ENCODE measurements at regions not wholly inside any gene's neighbourhood (a gene's known extent, or its start where the extent isn't known, plus 50 kb on each side); places are given as distances from the start of the nearest gene placed in this dataset.

- in situ Hi-C loops (cut with MboI; ENCODE audit: low sequenced_read_pairs, unreplicated experiment): no loop called here
Measured at GRCh38 chr17:53270936-53271335, 551.8 kb upstream of the KIF2B start.

GRCh38 chr17:53264730-53265129 is 558.0 kb upstream of the KIF2B start:
- TF ChIP-seq CTCF (IDR thresholded peaks at IDR 0.05; ENCODE audit: borderline replicate concordance, control extremely low read depth, extremely low read depth, insufficient read depth, missing control alignments): no peak

More at GRCh38 chr17:53270936-53271335, 551.8 kb upstream of the KIF2B start:
- no peak for TF ChIP-seq CTCF (IDR thresholded peaks at IDR 0.05; ENCODE audit: borderline replicate concordance, control extremely low read depth, extremely low read depth, insufficient read depth, missing control alignments)
- DNase-seq (ENCODE audit: low spot score): no peak

GRCh38 chr17:53253956-53254597 is 568.6 kb upstream of the KIF2B start:
- no peak for DNase-seq (ENCODE audit: low spot score)
- in situ Hi-C loops (cut with MboI; ENCODE audit: low sequenced_read_pairs, unreplicated experiment): no loop called here
- TF ChIP-seq CTCF (IDR thresholded peaks at IDR 0.05; ENCODE audit: borderline replicate concordance, control extremely low read depth, extremely low read depth, insufficient read depth, missing control alignments): no peak

More at GRCh38 chr17:53264730-53265129, 558.0 kb upstream of the KIF2B start:
- no peak for DNase-seq (ENCODE audit: low spot score)
- in situ Hi-C loops (cut with MboI; ENCODE audit: low sequenced_read_pairs, unreplicated experiment): no loop called here

GRCh38 chr17:53249036-53249435 is 573.7 kb upstream of the KIF2B start:
- in situ Hi-C loops (cut with MboI; ENCODE audit: low sequenced_read_pairs, unreplicated experiment): no loop called here
- no peak for DNase-seq (ENCODE audit: low spot score)
- TF ChIP-seq CTCF (IDR thresholded peaks at IDR 0.05; ENCODE audit: borderline replicate concordance, control extremely low read depth, extremely low read depth, insufficient read depth, missing control alignments): no peak

GRCh38 chr17:53234138-53234537 is 588.6 kb upstream of the KIF2B start:
- no peak for DNase-seq (ENCODE audit: low spot score)
- TF ChIP-seq CTCF (IDR thresholded peaks at IDR 0.05; ENCODE audit: borderline replicate concordance, control extremely low read depth, extremely low read depth, insufficient read depth, missing control alignments): no peak
- in situ Hi-C loops (cut with MboI; ENCODE audit: low sequenced_read_pairs, unreplicated experiment): no loop called here

GRCh38 chr17:53227514-53227913 is 595.2 kb upstream of the KIF2B start:
- in situ Hi-C loops (cut with MboI; ENCODE audit: low sequenced_read_pairs, unreplicated experiment): no loop called here
- no peak for DNase-seq (ENCODE audit: low spot score)
- TF ChIP-seq CTCF (IDR thresholded peaks at IDR 0.05; ENCODE audit: borderline replicate concordance, control extremely low read depth, extremely low read depth, insufficient read depth, missing control alignments): no peak
